Liver (tissue), 3 donors: ENCODE measurements at regions not wholly inside any gene's neighbourhood (a gene's known extent, or its start where the extent isn't known, plus 50 kb on each side); places are given as distances from the start of the nearest gene placed in this dataset.
"Not testable (repeated sequence)": the region's sequence is repeated elsewhere in the genome, so short reads cannot be mapped to it uniquely, and the experiment has no call there.

ENCODE experiments used
- ATF3 ChIP-seq: IDR thresholded peaks from 2 replicates; pipeline ENCODE4 v1.6.1; 2016; ENCODE audit warnings: antibody characterized with exemption
- CTCF ChIP-seq: fragments of 150-350 bp; IDR thresholded peaks from 2 replicates; pipeline ENCODE4 v1.5.1; 2017; ENCODE audit warnings: improper control_type of control experiment, low read depth, low read length; ENCODE audit not compliant: missing input control
- EGR1 ChIP-seq, 2 donors: IDR thresholded peaks; 2 replicates each; pipeline ENCODE4 v1.6.1; 2016 to 2018; ENCODE audit warnings: antibody characterized with exemption in 2 of 2, low read depth in 2 of 2
- FOXA1 ChIP-seq: IDR thresholded peaks from 2 replicates; pipeline ENCODE4 v1.6.1; 2016; ENCODE audit warnings: antibody characterized with exemption
- GABPA ChIP-seq, 2 donors: IDR thresholded peaks in 1 of 2; conservative IDR thresholded peaks in 1 of 2; 2 replicates each; pipeline ENCODE4 v1.6.1; 2016; ENCODE audit warnings: antibody characterized with exemption in 2 of 2, mild to moderate bottlenecking in 1 of 2, moderate library complexity in 1 of 2
- JUND ChIP-seq, 2 donors: IDR thresholded peaks; 2 replicates each; pipeline ENCODE4 v1.6.1; 2016; ENCODE audit warnings: antibody characterized with exemption in 2 of 2
- MAX ChIP-seq: IDR thresholded peaks from 2 replicates; pipeline ENCODE4 v1.6.1; 2016; ENCODE audit warnings: antibody characterized with exemption
- RAD21 ChIP-seq, 2 donors: IDR thresholded peaks; 2 replicates each; pipeline ENCODE4 v1.6.1; 2016; ENCODE audit warnings: antibody characterized with exemption in 2 of 2, mild to moderate bottlenecking in 2 of 2
- REST ChIP-seq: IDR thresholded peaks from 2 replicates; pipeline ENCODE4 v1.6.1; 2016; ENCODE audit warnings: antibody characterized with exemption, mild to moderate bottlenecking
- RXRA ChIP-seq, 2 donors: IDR thresholded peaks; 2 replicates each; pipeline ENCODE4 v1.6.1; 2017 to 2018; ENCODE audit warnings: antibody characterized with exemption in 2 of 2, mild to moderate bottlenecking in 1 of 2
- SP1 ChIP-seq: IDR thresholded peaks from 2 replicates; pipeline ENCODE4 v1.6.1; 2018; ENCODE audit warnings: antibody characterized with exemption, mild to moderate bottlenecking
- TAF1 ChIP-seq: conservative IDR thresholded peaks from 2 replicates; pipeline ENCODE4 v1.6.1; 2016; ENCODE audit warnings: antibody characterized with exemption, mild to moderate bottlenecking
- YY1 ChIP-seq: IDR thresholded peaks from 2 replicates; pipeline ENCODE4 v1.6.1; 2016; ENCODE audit warnings: antibody characterized with exemption, mild to moderate bottlenecking
- donor health status: healthy.
- donor health status: healthy.

GRCh38 chr6:28639445-28640290, 114.0 kb downstream of the GPX5 start:
- TF ChIP-seq CTCF; RXRA (IDR thresholded peaks at IDR 0.05); MAX; YY1; JUND (IDR thresholded peaks at IDR 0.05); EGR1 (IDR thresholded peaks at IDR 0.05; ENCODE audit: low read depth in 2 of 2); GABPA (IDR thresholded peaks at IDR 0.05 in 1 of 2, conservative IDR thresholded peaks at IDR 0.05 in 1 of 2); REST; ATF3; TAF1; SP1; FOXA1; RAD21 (IDR thresholded peaks at IDR 0.05): not testable (repeated sequence)
